Nephron (organoid): ENCODE measurements at regions not wholly inside any gene's neighbourhood (a gene's known extent, or its start where the extent isn't known, plus 50 kb on each side); places are given as distances from the start of the nearest gene placed in this dataset.

Experiments used
- H3K27ac Mint-ChIP-seq, 3 experiments: 2 replicates each; pipeline ENCODE4 v1.8.0; 2020; ENCODE audit warnings: mixed read lengths in 3 of 3, mild to moderate bottlenecking in 2 of 3, moderate library complexity in 1 of 3
- H3K27me3 Mint-ChIP-seq: 2 replicates; pipeline ENCODE4 v1.8.0; 2021; ENCODE audit warnings: low read depth, mild to moderate bottlenecking, moderate library complexity, mixed read lengths
- H3K36me3 Mint-ChIP-seq: 2 replicates; pipeline ENCODE4 v1.8.0; 2020; ENCODE audit warnings: low read depth, mixed read lengths
- H3K4me1 Mint-ChIP-seq: 2 replicates; pipeline ENCODE4 v1.8.0; 2020; ENCODE audit warnings: mixed read lengths
- H3K4me3 Mint-ChIP-seq, 3 experiments: 2 replicates each; pipeline ENCODE4 v1.8.0; 2020; ENCODE audit warnings: mild to moderate bottlenecking in 3 of 3, mixed read lengths in 3 of 3, moderate library complexity in 2 of 3
- H3K9me3 Mint-ChIP-seq: 2 replicates; pipeline ENCODE4 v1.8.0; 2020; ENCODE audit warnings: mixed read lengths
- CTCF ChIP-seq, 3 experiments: fragments of 200-600 bp; sonication (generic); IDR thresholded peaks; one replicate each; pipeline ENCODE4 v1.5.0; 2021; ENCODE audit warnings: antibody characterized with exemption in 3 of 3; ENCODE audit not compliant: unreplicated experiment in 3 of 3

GRCh38 chr6:76481101-76481500 lies 408.6 kb upstream of the IMPG1 start:
- Mint-ChIP-seq H3K27me3 (no peaks in the 10 kb centered on the region), H3K27ac (no peak overlapping the region), H3K9me3 (peaks cover 27% of the 10 kb centered on the region), H3K4me3 (no peak overlapping the region), H3K4me1 (no peaks in the 10 kb centered on the region), H3K36me3 (no peaks in the 10 kb centered on the region)
- no peak for TF ChIP-seq CTCF (IDR thresholded peaks at IDR 0.05; ENCODE audit: unreplicated experiment in 3 of 3)

- H3K4me3 Mint-ChIP-seq, result no peak overlapping the region
- H3K4me1 Mint-ChIP-seq, result no peaks in the 10 kb centered on the region
- H3K36me3 Mint-ChIP-seq, result no peaks in the 10 kb centered on the region
- no peak overlapping the region for H3K27ac Mint-ChIP-seq
- no peaks in the 10 kb centered on the region for H3K27me3 Mint-ChIP-seq
- H3K9me3 Mint-ChIP-seq, result peaks cover 2% of the 10 kb centered on the region
- TF ChIP-seq CTCF (IDR thresholded peaks at IDR 0.05; ENCODE audit: unreplicated experiment in 3 of 3), result no peak
Measured at GRCh38 chr6:76472858-76473257, 400.4 kb upstream of the IMPG1 start.

- Mint-ChIP-seq H3K9me3 (no peaks in the 10 kb centered on the region), H3K4me3 (no peak overlapping the region), H3K27ac (no peak overlapping the region), H3K36me3 (no peaks in the 10 kb centered on the region), H3K4me1 (no peaks in the 10 kb centered on the region), H3K27me3 (no peaks in the 10 kb centered on the region)
- no peak for TF ChIP-seq CTCF (IDR thresholded peaks at IDR 0.05; ENCODE audit: unreplicated experiment in 3 of 3)
Measured at GRCh38 chr6:76466286-76466685, 393.8 kb upstream of the IMPG1 start.

GRCh38 chr6:76465410-76465809 lies 392.9 kb upstream of the IMPG1 start:
- TF ChIP-seq CTCF (IDR thresholded peaks at IDR 0.05; ENCODE audit: unreplicated experiment in 3 of 3), result no peak
- no peak overlapping the region for H3K4me3 Mint-ChIP-seq
- peaks cover 3% of the 10 kb centered on the region for H3K9me3 Mint-ChIP-seq
- no peaks in the 10 kb centered on the region for H3K36me3 Mint-ChIP-seq
- H3K27me3 Mint-ChIP-seq, result no peaks in the 10 kb centered on the region
- no peak overlapping the region for H3K27ac Mint-ChIP-seq
- no peaks in the 10 kb centered on the region for H3K4me1 Mint-ChIP-seq

- Mint-ChIP-seq H3K4me3 (no peak overlapping the region), H3K27ac (no peak overlapping the region), H3K36me3 (no peaks in the 10 kb centered on the region), H3K9me3 (no peaks in the 10 kb centered on the region), H3K27me3 (no peaks in the 10 kb centered on the region), H3K4me1 (no peaks in the 10 kb centered on the region)
- no peak for TF ChIP-seq CTCF (IDR thresholded peaks at IDR 0.05; ENCODE audit: unreplicated experiment in 3 of 3)
Measured at GRCh38 chr6:76453270-76453669, 380.8 kb upstream of the IMPG1 start.

GRCh38 chr6:76451926-76452709 lies 379.7 kb upstream of the IMPG1 start:
- Mint-ChIP-seq H3K27ac (no peak overlapping the region), H3K4me3 (no peak overlapping the region), H3K36me3 (no peaks in the 10 kb centered on the region), H3K27me3 (no peaks in the 10 kb centered on the region), H3K9me3 (no peaks in the 10 kb centered on the region), H3K4me1 (no peaks in the 10 kb centered on the region)
- no peak for TF ChIP-seq CTCF (IDR thresholded peaks at IDR 0.05; ENCODE audit: unreplicated experiment in 3 of 3)
